Neuronal stem cell (in vitro differentiated cells): ENCODE measurements at regions not wholly inside any gene's neighbourhood (a gene's known extent, or its start where the extent isn't known, plus 50 kb on each side); places are given as distances from the start of the nearest gene placed in this dataset.

Experiments used
- DNase-seq: peaks from one replicate; pipeline ENCODE4 v3.0.0-alpha.2; 2013; ENCODE audit warnings: low spot score
- H2AFZ ChIP-seq: one replicate; pipeline ENCODE4 v1.6.1; 2013; ENCODE audit warnings: mild to moderate bottlenecking, low read length, inconsistent platforms
- H2AK5ac ChIP-seq: 2 replicates; pipeline ENCODE4 v1.6.1; 2013; ENCODE audit warnings: low read depth, mild to moderate bottlenecking, inconsistent platforms, low read length, moderate library complexity, mixed read lengths
- H2BK120ac ChIP-seq: 2 replicates; pipeline ENCODE4 v1.6.1; 2013; ENCODE audit warnings: low read depth, mild to moderate bottlenecking, inconsistent platforms, low read length, moderate library complexity, mixed read lengths
- H2BK12ac ChIP-seq: one replicate; pipeline ENCODE4 v1.6.1; 2013; ENCODE audit warnings: low read length, inconsistent platforms
- H2BK15ac ChIP-seq: 2 replicates; pipeline ENCODE4 v1.6.1; 2013; ENCODE audit warnings: mild to moderate bottlenecking, low read length, inconsistent platforms, mixed read lengths
- H2BK5ac ChIP-seq: one replicate; pipeline ENCODE4 v1.6.1; 2013; ENCODE audit warnings: inconsistent platforms, mild to moderate bottlenecking, low read length, moderate library complexity
- H3K14ac ChIP-seq: one replicate; pipeline ENCODE4 v1.6.1; 2013; ENCODE audit warnings: low read length, inconsistent platforms
- H3K18ac ChIP-seq: 2 replicates; pipeline ENCODE4 v1.6.1; 2013; ENCODE audit warnings: low read length, inconsistent platforms
- H3K23ac ChIP-seq: 2 replicates; pipeline ENCODE4 v1.6.1; 2013; ENCODE audit warnings: low read depth, mild to moderate bottlenecking, mixed read lengths, low read length, inconsistent platforms; ENCODE audit not compliant: poor library complexity
- H3K27ac ChIP-seq: replicated peaks from 3 replicates; pipeline ENCODE4 v1.5.1; 2013; ENCODE audit warnings: low read length, inconsistent platforms
- H3K27me3 ChIP-seq, 3 experiments: 2 replicates each; pipeline ENCODE4 v1.6.1; 2013; ENCODE audit warnings: low read length in 3 of 3, mild to moderate bottlenecking in 2 of 3, inconsistent platforms in 1 of 3, low read depth in 1 of 3, mixed read lengths in 1 of 3, moderate library complexity in 1 of 3; ENCODE audit not compliant: control insufficient read depth in 3 of 3, insufficient read depth in 3 of 3
- H3K36me3 ChIP-seq, 2 donors: replicated peaks in 1 of 2; 2 replicates each; pipeline ENCODE4 v1.6.1; 2013; ENCODE audit warnings: low read length in 2 of 2; ENCODE audit not compliant: control insufficient read depth in 2 of 2, insufficient read depth in 2 of 2
- H3K4ac ChIP-seq: 2 replicates; pipeline ENCODE4 v1.6.1; 2013; ENCODE audit warnings: inconsistent platforms, mild to moderate bottlenecking, low read length, moderate library complexity
- H3K4me1 ChIP-seq, 2 donors: 1 replicate in 1 of 2; 2 replicates in 1 of 2; pipeline ENCODE4 v1.6.1; 2013; ENCODE audit warnings: low read length in 2 of 2, low read depth in 1 of 2; ENCODE audit not compliant: control insufficient read depth in 2 of 2, insufficient read depth in 1 of 2
- H3K4me2 ChIP-seq: one replicate; pipeline ENCODE4 v1.6.1; 2013; ENCODE audit warnings: mild to moderate bottlenecking, low read length, inconsistent platforms; ENCODE audit not compliant: insufficient read depth, poor library complexity, severe bottlenecking
- H3K4me3 ChIP-seq, 2 donors: 2 replicates each; pipeline ENCODE4 v1.5.1; 2013; ENCODE audit warnings: low read length in 2 of 2, mild to moderate bottlenecking in 2 of 2, inconsistent platforms in 1 of 2, moderate library complexity in 1 of 2
- H3K79me1 ChIP-seq: one replicate; pipeline ENCODE4 v1.6.1; 2013; ENCODE audit warnings: low read depth, mild to moderate bottlenecking, inconsistent platforms, low read length, moderate library complexity
- H3K9ac ChIP-seq: one replicate; pipeline ENCODE4 v1.6.1; 2013; ENCODE audit warnings: mild to moderate bottlenecking, low read depth, low read length, inconsistent platforms; ENCODE audit not compliant: poor library complexity
- H3K9me3 ChIP-seq, 2 donors: replicated peaks in 1 of 2; 2 replicates each; pipeline versions ENCODE3 to v1.6.1; 2013; ENCODE audit warnings: low read length in 2 of 2, mild to moderate bottlenecking in 2 of 2, inconsistent platforms in 1 of 2, low read depth in 1 of 2, mixed read lengths in 1 of 2, moderate library complexity in 1 of 2; ENCODE audit not compliant: control insufficient read depth in 2 of 2, insufficient read depth in 1 of 2
- H4K8ac ChIP-seq: one replicate; pipeline ENCODE4 v1.6.1; 2013; ENCODE audit warnings: low read depth, mild to moderate bottlenecking, inconsistent platforms, low read length, moderate library complexity
- H4K91ac ChIP-seq: one replicate; pipeline ENCODE4 v1.6.1; 2013; ENCODE audit warnings: low read length, low read depth, mild to moderate bottlenecking, inconsistent platforms; ENCODE audit not compliant: poor library complexity
- WGBS, 2 donors: extraction: QIAGEN DNeasy Blood & Tissue Kit; methylation state at CpG; one replicate each; pipeline ENCODE4 v1.1.7; 2013; ENCODE audit warnings: missing lambda C conversion rate in 2 of 2, mixed read lengths in 1 of 2; ENCODE audit not compliant: insufficient read length in 2 of 2, insufficient replicate concordance in 1 of 2; ENCODE audit errors: extremely low coverage in 2 of 2; 5-methylcytosine and 5-hydroxymethylcytosine counted together

- H2BK12ac ChIP-seq, result no peak overlapping the region
- no peaks in the 10 kb centered on the region for H3K27me3 ChIP-seq
- H3K18ac ChIP-seq, result no peak overlapping the region
- no peak overlapping the region for H2BK120ac ChIP-seq
- no peak for DNase-seq
- no peak overlapping the region for H4K8ac ChIP-seq
- no peak overlapping the region for H2AK5ac ChIP-seq
- H3K36me3 ChIP-seq, result no peaks in the 10 kb centered on the region
- no peak overlapping the region for H3K23ac ChIP-seq
- no peak overlapping the region for H2AFZ ChIP-seq
- H3K4me2 ChIP-seq, result no peak overlapping the region
- no peak overlapping the region for H4K91ac ChIP-seq
- no peak overlapping the region for H3K14ac ChIP-seq
- no peak overlapping the region for H3K9ac ChIP-seq
- H3K4ac ChIP-seq, result no peak overlapping the region
- H3K4me3 ChIP-seq, result no peak overlapping the region
- no peak overlapping the region for H2BK15ac ChIP-seq
- no CpG with 5 or more reads among the region's 2 CpGs for WGBS, 2 donors
- H3K27ac ChIP-seq, result no peak overlapping the region
- H3K79me1 ChIP-seq, result no peaks in the 10 kb centered on the region
- H2BK5ac ChIP-seq, result no peak overlapping the region
- no peaks in the 10 kb centered on the region for H3K4me1 ChIP-seq
- peaks cover 0 to 2% of the 10 kb centered on the region in 2 donors for H3K9me3 ChIP-seq
Observed at GRCh38 chr5:56751572-56752313, 63.6 kb upstream of the MAP3K1 start.

DNA sequence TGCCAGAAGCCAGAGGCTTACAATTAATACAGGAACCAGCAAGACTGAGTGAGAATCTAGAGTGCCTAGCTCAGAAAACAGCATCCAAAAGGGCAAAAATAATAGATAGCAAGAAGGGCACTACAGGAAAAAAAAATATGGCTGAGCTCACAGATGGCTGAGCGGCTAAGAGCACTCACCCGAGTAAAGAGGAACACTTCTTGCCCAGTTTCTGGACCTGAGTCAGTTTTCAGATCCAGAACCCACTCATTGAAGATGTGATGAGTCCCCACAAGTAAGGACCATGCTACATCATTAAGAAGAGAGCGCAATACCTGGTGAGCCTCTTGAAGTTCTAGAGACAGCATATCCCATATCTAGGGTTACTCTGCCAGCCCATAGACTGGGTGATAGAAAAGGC is 65.5 kb upstream of the MAP3K1 start:
- no peaks in the 10 kb centered on the region for H3K4me1 ChIP-seq
- no peak overlapping the region for H2AK5ac ChIP-seq
- WGBS, 2 donors, result no CpG with 5 or more reads among the region's 3 CpGs
- no peak overlapping the region for H2BK5ac ChIP-seq
- no peak overlapping the region for H3K23ac ChIP-seq
- H4K91ac ChIP-seq, result no peak overlapping the region
- no peak overlapping the region for H2BK12ac ChIP-seq
- no peak overlapping the region for H2BK120ac ChIP-seq
- H3K9me3 ChIP-seq, result peaks cover 0 to 2% of the 10 kb centered on the region in 2 donors
- H3K4ac ChIP-seq, result no peak overlapping the region
- H3K27ac ChIP-seq, result no peak overlapping the region
- no peak overlapping the region for H2BK15ac ChIP-seq
- H3K14ac ChIP-seq, result no peak overlapping the region
- no peaks in the 10 kb centered on the region for H3K79me1 ChIP-seq
- no peak overlapping the region for H3K4me3 ChIP-seq
- no peak overlapping the region for H2AFZ ChIP-seq
- H4K8ac ChIP-seq, result no peak overlapping the region
- H3K18ac ChIP-seq, result no peak overlapping the region
- no peak for DNase-seq
- H3K36me3 ChIP-seq, result no peaks in the 10 kb centered on the region
- H3K4me2 ChIP-seq, result no peak overlapping the region
- H3K27me3 ChIP-seq, result no peaks in the 10 kb centered on the region
- no peak overlapping the region for H3K9ac ChIP-seq

DNA sequence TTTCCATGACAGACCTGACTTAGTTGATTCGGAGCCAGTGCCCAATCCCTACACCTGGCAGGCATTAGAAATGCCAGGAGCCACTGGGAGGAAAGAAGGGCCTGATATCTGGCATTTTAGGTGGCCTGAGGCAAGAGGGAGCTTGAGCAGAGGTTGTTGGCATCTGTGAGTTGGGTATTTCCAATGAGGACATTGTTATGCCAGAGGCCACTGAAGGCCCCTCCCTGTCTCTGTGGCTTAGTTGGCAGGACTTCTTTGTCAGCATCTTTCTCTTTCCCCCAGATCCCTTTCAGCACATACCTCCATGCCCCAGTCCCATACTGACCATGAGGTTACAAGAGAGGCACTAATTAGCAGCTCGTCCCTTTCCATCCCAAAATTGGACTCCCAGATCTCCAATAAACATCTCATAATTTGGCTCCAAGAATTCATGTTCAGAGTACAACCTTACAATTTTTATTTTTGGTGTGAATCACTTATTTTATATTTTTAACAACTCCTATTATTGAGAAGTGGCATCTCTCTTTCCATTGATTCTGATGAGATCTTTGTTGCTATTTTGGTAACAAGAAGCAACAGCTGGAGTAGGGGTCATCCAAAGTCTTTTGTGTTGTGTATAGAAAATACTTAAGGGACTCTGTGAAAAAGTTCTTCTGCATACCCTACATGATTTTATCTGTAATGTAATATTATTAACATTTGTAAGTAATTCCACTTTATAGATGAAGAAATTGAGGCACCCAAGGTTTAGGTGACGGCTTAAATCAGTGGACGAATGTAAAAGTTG is 68.6 kb upstream of the MAP3K1 start:
- DNase-seq, result no peak

DNA sequence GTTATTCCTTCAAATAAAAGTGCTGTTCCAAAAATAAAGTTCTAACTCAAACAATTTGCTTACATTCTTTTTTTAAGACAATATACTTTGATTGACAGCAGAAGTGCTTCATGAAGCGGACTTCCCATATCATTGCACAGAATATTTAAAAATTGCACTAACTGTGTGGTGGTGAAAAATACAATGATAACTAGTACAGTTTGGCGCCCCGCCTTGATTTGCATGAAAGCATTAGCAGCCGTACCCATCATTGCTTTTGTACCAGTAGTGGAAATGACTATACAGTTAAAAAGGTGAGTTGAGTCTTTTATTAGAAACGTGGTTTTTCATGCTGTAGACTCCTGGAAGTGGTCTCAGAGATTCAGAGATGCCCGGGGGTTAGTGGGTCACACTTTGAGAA is 69.5 kb upstream of the MAP3K1 start:
- H3K4me3 ChIP-seq, result no peak overlapping the region
- no CpG with 5 or more reads among the region's 6 CpGs for WGBS, 2 donors
- no peak overlapping the region for H2BK12ac ChIP-seq
- H4K8ac ChIP-seq, result no peak overlapping the region
- no peak overlapping the region for H4K91ac ChIP-seq
- no peaks in the 10 kb centered on the region for H3K79me1 ChIP-seq
- no peak overlapping the region for H3K9ac ChIP-seq
- no peak overlapping the region for H3K27ac ChIP-seq
- H3K9me3 ChIP-seq, result no peaks in the 10 kb centered on the region
- H3K18ac ChIP-seq, result no peak overlapping the region
- no peak overlapping the region for H3K14ac ChIP-seq
- H2AFZ ChIP-seq, result no peak overlapping the region
- H3K4me2 ChIP-seq, result no peak overlapping the region
- no peak overlapping the region for H2AK5ac ChIP-seq
- H2BK5ac ChIP-seq, result no peak overlapping the region
- H3K4me1 ChIP-seq, result no peaks in the 10 kb centered on the region
- H3K4ac ChIP-seq, result no peak overlapping the region
- H3K27me3 ChIP-seq, result no peaks in the 10 kb centered on the region
- H2BK120ac ChIP-seq, result no peak overlapping the region
- H3K36me3 ChIP-seq, result no peaks in the 10 kb centered on the region
- DNase-seq, result no peak
- no peak overlapping the region for H3K23ac ChIP-seq
- no peak overlapping the region for H2BK15ac ChIP-seq

More for the DNA sequence above, 68.6 kb upstream of the MAP3K1 start:
- Histone ChIP-seq H4K8ac (no peak overlapping the region), H3K4ac (no peak overlapping the region), H3K4me1 (no peaks in the 10 kb centered on the region), H2AFZ (no peak overlapping the region), H3K4me2 (no peak overlapping the region), H3K9ac (no peak overlapping the region), H3K14ac (no peak overlapping the region), H3K23ac (no peak overlapping the region), H2BK15ac (no peak overlapping the region), H2AK5ac (no peak overlapping the region), H3K36me3 (no peaks in the 10 kb centered on the region), H3K27me3 (no peaks in the 10 kb centered on the region), H3K9me3 (no peaks in the 10 kb centered on the region), H3K27ac (no peak overlapping the region), H2BK5ac (no peak overlapping the region), H2BK120ac (no peak overlapping the region), H3K4me3 (no peak overlapping the region), H3K18ac (no peak overlapping the region), H3K79me1 (no peaks in the 10 kb centered on the region), H4K91ac (no peak overlapping the region), H2BK12ac (no peak overlapping the region)
- WGBS, 2 donors, result no CpG with 5 or more reads among the region's 4 CpGs
